Stimulated activated naive B cell treated with anti-CD40 and anti-IgM and Interleukin-4, amounts not matched to agents 10 μg/mL and 1 μg/mL and 100 μg/mL, for 72 hours (primary cell): ENCODE measurements at regions not wholly inside any gene's neighbourhood (a gene's known extent, or its start where the extent isn't known, plus 50 kb on each side); places are given as distances from the start of the nearest gene placed in this dataset.
"Not testable (repeated sequence)": the region's sequence is repeated elsewhere in the genome, so short reads cannot be mapped to it uniquely, and the experiment has no call there.

Source experiments
- ATAC-seq, 2 donors: fragments of 150-1000 bp; cut with Tn5 transposase; replicated peaks; 2 replicates each; pipeline ENCODE4 v1.10.0; 2021; ENCODE audit warnings: moderate library complexity in 1 of 2
- DNase-seq: peaks from one replicate; pipeline ENCODE4 v3.0.0; 2021
- H3K27ac Mint-ChIP-seq: one replicate; pipeline ENCODE4 v1.8.0; 2022; ENCODE audit warnings: mild to moderate bottlenecking, mixed read lengths
- H3K27me3 Mint-ChIP-seq, 2 donors: one replicate each; pipeline ENCODE4 v1.8.0; 2022; ENCODE audit warnings: mixed read lengths in 2 of 2
- H3K36me3 Mint-ChIP-seq, 2 donors: one replicate each; pipeline ENCODE4 v1.8.0; 2022; ENCODE audit warnings: mixed read lengths in 2 of 2, mild to moderate bottlenecking in 1 of 2
- H3K4me1 Mint-ChIP-seq, 2 donors: one replicate each; pipeline ENCODE4 v1.8.0; 2022; ENCODE audit warnings: mixed read lengths in 2 of 2, mild to moderate bottlenecking in 1 of 2
- H3K4me3 Mint-ChIP-seq, 2 donors: one replicate each; pipeline ENCODE4 v1.8.0; 2022; ENCODE audit warnings: mild to moderate bottlenecking in 2 of 2, mixed read lengths in 2 of 2, moderate library complexity in 1 of 2
- H3K9me3 Mint-ChIP-seq, 2 donors: one replicate each; pipeline ENCODE4 v1.8.0; 2022; ENCODE audit warnings: mixed read lengths in 2 of 2, mild to moderate bottlenecking in 1 of 2

GRCh38 chr4:186775902-186776301 is 52.2 kb upstream of the FAT1 start:
- no peak for ATAC-seq
- Mint-ChIP-seq H3K9me3 (peaks cover 12 to 13% of the 10 kb centered on the region in 2 donors), H3K4me3 (no peak overlapping the region), H3K27ac (no peak overlapping the region), H3K4me1 (no peaks in the 10 kb centered on the region), H3K36me3 (no peaks in the 10 kb centered on the region), H3K27me3 (no peaks in the 10 kb centered on the region)
- no peak for DNase-seq

GRCh38 chr4:186778134-186778533 is 54.5 kb upstream of the FAT1 start:
- Mint-ChIP-seq H3K36me3 (no peaks in the 10 kb centered on the region), H3K4me3 (no peak overlapping the region), H3K27me3 (no peaks in the 10 kb centered on the region), H3K9me3 (peaks cover 12 to 13% of the 10 kb centered on the region in 2 donors), H3K4me1 (no peaks in the 10 kb centered on the region), H3K27ac (no peak overlapping the region)
- ATAC-seq (no peak), DNase-seq (no peak)

- Mint-ChIP-seq H3K4me1 (no peaks in the 10 kb centered on the region), H3K4me3 (no peak overlapping the region), H3K36me3 (no peaks in the 10 kb centered on the region), H3K27me3 (no peaks in the 10 kb centered on the region), H3K27ac (no peak overlapping the region), H3K9me3 (peaks cover 10 to 13% of the 10 kb centered on the region in 2 donors)
- DNase-seq (no peak), ATAC-seq (no peak)
Observed at GRCh38 chr4:186780291-186781031, 56.8 kb upstream of the FAT1 start.

- H3K9me3 Mint-ChIP-seq, result peaks cover 7 to 10% of the 10 kb centered on the region in 2 donors
- no peak overlapping the region for H3K4me3 Mint-ChIP-seq
- no peaks in the 10 kb centered on the region for H3K27me3 Mint-ChIP-seq
- no peaks in the 10 kb centered on the region for H3K4me1 Mint-ChIP-seq
- ATAC-seq, result no peak
- H3K27ac Mint-ChIP-seq, result no peak overlapping the region
- no peaks in the 10 kb centered on the region for H3K36me3 Mint-ChIP-seq
- DNase-seq, result no peak
Observed at GRCh38 chr4:186781032-186781917, 57.6 kb upstream of the FAT1 start.

GRCh38 chr4:186782302-186782701 is 58.6 kb upstream of the FAT1 start:
- H3K27me3 Mint-ChIP-seq, result no peaks in the 10 kb centered on the region
- no peak overlapping the region for H3K27ac Mint-ChIP-seq
- peaks cover 7 to 16% of the 10 kb centered on the region in 2 donors for H3K9me3 Mint-ChIP-seq
- H3K4me3 Mint-ChIP-seq, result no peak overlapping the region
- DNase-seq (no peak), ATAC-seq (no peak)
- no peaks in the 10 kb centered on the region for H3K4me1 Mint-ChIP-seq
- no peaks in the 10 kb centered on the region for H3K36me3 Mint-ChIP-seq

GRCh38 chr4:186787536-186787935 is 63.9 kb upstream of the FAT1 start:
- no peaks in the 10 kb centered on the region for H3K36me3 Mint-ChIP-seq
- H3K4me3 Mint-ChIP-seq, result no peak overlapping the region
- no peaks in the 10 kb centered on the region for H3K27me3 Mint-ChIP-seq
- ATAC-seq (no peak), DNase-seq (no peak)
- H3K4me1 Mint-ChIP-seq, result no peaks in the 10 kb centered on the region
- peaks cover 2 to 10% of the 10 kb centered on the region in 2 donors for H3K9me3 Mint-ChIP-seq
- no peak overlapping the region for H3K27ac Mint-ChIP-seq

GRCh38 chr4:186789651-186790050 is 66.0 kb upstream of the FAT1 start:
- DNase-seq (no peak), ATAC-seq (no peak)
- Mint-ChIP-seq H3K4me1 (no peaks in the 10 kb centered on the region), H3K27me3 (no peaks in the 10 kb centered on the region), H3K4me3 (no peak overlapping the region), H3K27ac (no peak overlapping the region), H3K36me3 (no peaks in the 10 kb centered on the region), H3K9me3 (peaks cover 3 to 10% of the 10 kb centered on the region in 2 donors)

GRCh38 chr4:186790630-186791029 is 67.0 kb upstream of the FAT1 start:
- Mint-ChIP-seq H3K36me3 (no peaks in the 10 kb centered on the region), H3K27ac (no peak overlapping the region), H3K4me3 (no peak overlapping the region), H3K4me1 (no peaks in the 10 kb centered on the region), H3K9me3 (peaks cover 6 to 10% of the 10 kb centered on the region in 2 donors), H3K27me3 (no peaks in the 10 kb centered on the region)
- DNase-seq (no peak), ATAC-seq (no peak)

GRCh38 chr4:186792728-186793366 is 69.2 kb upstream of the FAT1 start:
- DNase-seq, result no peak
- Mint-ChIP-seq H3K27me3 (no peaks in the 10 kb centered on the region), H3K27ac (no peak overlapping the region), H3K36me3 (no peaks in the 10 kb centered on the region), H3K4me3 (no peak overlapping the region), H3K9me3 (peaks cover 5 to 7% of the 10 kb centered on the region in 2 donors), H3K4me1 (no peaks in the 10 kb centered on the region)
- no peak for ATAC-seq

- DNase-seq (no peak), ATAC-seq (no peak)
- Mint-ChIP-seq H3K36me3 (no peaks in the 10 kb centered on the region), H3K4me1 (no peaks in the 10 kb centered on the region), H3K9me3 (peaks cover 5 to 6% of the 10 kb centered on the region in 2 donors), H3K27me3 (no peaks in the 10 kb centered on the region), H3K27ac (no peak overlapping the region), H3K4me3 (no peak overlapping the region)
Observed at GRCh38 chr4:186798951-186799659, 75.4 kb upstream of the FAT1 start.

GRCh38 chr4:186805020-186805820 is 81.6 kb upstream of the FAT1 start:
- ATAC-seq (no peak), DNase-seq (no peak)
- H3K4me1 Mint-ChIP-seq, result no peaks in the 10 kb centered on the region

GRCh38 chr4:186805917-186806316 is 82.3 kb upstream of the FAT1 start:
- H3K9me3 Mint-ChIP-seq, H3K4me3 Mint-ChIP-seq, H3K36me3 Mint-ChIP-seq, ATAC-seq, H3K27ac Mint-ChIP-seq, DNase-seq, H3K4me1 Mint-ChIP-seq, H3K27me3 Mint-ChIP-seq: not testable (repeated sequence)

More at GRCh38 chr4:186805020-186805820, 81.6 kb upstream of the FAT1 start:
- H3K4me3 Mint-ChIP-seq, result no peak overlapping the region
- no peaks in the 10 kb centered on the region for H3K36me3 Mint-ChIP-seq
- peaks cover 0 to 2% of the 10 kb centered on the region in 2 donors for H3K9me3 Mint-ChIP-seq
- H3K27ac Mint-ChIP-seq, result no peak overlapping the region
- H3K27me3 Mint-ChIP-seq, result no peaks in the 10 kb centered on the region

- Mint-ChIP-seq H3K9me3 (no peaks in the 10 kb centered on the region), H3K36me3 (no peaks in the 10 kb centered on the region), H3K27me3 (no peaks in the 10 kb centered on the region), H3K4me3 (no peak overlapping the region), H3K4me1 (no peaks in the 10 kb centered on the region), H3K27ac (no peak overlapping the region)
- ATAC-seq (no peak), DNase-seq (no peak)
Observed at GRCh38 chr4:186806679-186807421, 83.2 kb upstream of the FAT1 start.
